Parathyroid adenoma (tissue), 2 donors: ENCODE measurements at regions not wholly inside any gene's neighbourhood (a gene's known extent, or its start where the extent isn't known, plus 50 kb on each side); places are given as distances from the start of the nearest gene placed in this dataset.
"Not testable (repeated sequence)": the region's sequence is repeated elsewhere in the genome, so short reads cannot be mapped to it uniquely, and the experiment has no call there.

Experiments
- H2AFZ ChIP-seq: fragments of 300-600 bp; sonication (generic); one replicate; pipeline ENCODE4 v1.7.0; 2017; ENCODE audit warnings: antibody characterized with exemption, mild to moderate bottlenecking
- H3K27ac ChIP-seq: fragments of 300-600 bp; sonication (generic); one replicate; pipeline ENCODE4 v1.7.0; 2017
- H3K27me3 ChIP-seq: fragments of 300-600 bp; sonication (generic); one replicate; pipeline ENCODE4 v1.7.0; 2017; ENCODE audit warnings: low read length; ENCODE audit not compliant: control insufficient read depth, insufficient read depth
- H3K36me3 ChIP-seq: fragments of 300-600 bp; sonication (generic); one replicate; pipeline ENCODE4 v1.7.0; 2017; ENCODE audit warnings: low read length; ENCODE audit not compliant: control insufficient read depth, insufficient read depth
- H3K4me1 ChIP-seq: fragments of 300-600 bp; sonication (generic); one replicate; pipeline ENCODE4 v1.7.0; 2017; ENCODE audit warnings: control low read depth
- H3K4me2 ChIP-seq: fragments of 300-600 bp; sonication (generic); one replicate; pipeline ENCODE4 v1.7.0; 2017; ENCODE audit warnings: low read length
- H3K4me3 ChIP-seq: fragments of 300-600 bp; sonication (generic); one replicate; pipeline ENCODE4 v1.7.0; 2017; ENCODE audit warnings: low read depth, low read length
- H3K79me2 ChIP-seq: fragments of 300-600 bp; sonication (generic); one replicate; pipeline ENCODE4 v1.7.0; 2017; ENCODE audit warnings: control low read depth
- H3K9ac ChIP-seq: fragments of 300-600 bp; sonication (generic); one replicate; pipeline ENCODE4 v1.7.0; 2017; ENCODE audit warnings: mild to moderate bottlenecking
- H3K9me3 ChIP-seq: fragments of 300-600 bp; sonication (generic); one replicate; pipeline ENCODE4 v1.7.0; 2017; ENCODE audit warnings: low read length; ENCODE audit not compliant: control insufficient read depth
- TF ChIP-seq, protein P1 (sequence below): fragments of 300-600 bp; sonication (generic); IDR thresholded peaks from one replicate; pipeline ENCODE4 v1.7.0; 2017; ENCODE audit warnings: antibody characterized with exemption, mild to moderate bottlenecking
- donor health status: primary hyperparathyroidism.

DNA sequence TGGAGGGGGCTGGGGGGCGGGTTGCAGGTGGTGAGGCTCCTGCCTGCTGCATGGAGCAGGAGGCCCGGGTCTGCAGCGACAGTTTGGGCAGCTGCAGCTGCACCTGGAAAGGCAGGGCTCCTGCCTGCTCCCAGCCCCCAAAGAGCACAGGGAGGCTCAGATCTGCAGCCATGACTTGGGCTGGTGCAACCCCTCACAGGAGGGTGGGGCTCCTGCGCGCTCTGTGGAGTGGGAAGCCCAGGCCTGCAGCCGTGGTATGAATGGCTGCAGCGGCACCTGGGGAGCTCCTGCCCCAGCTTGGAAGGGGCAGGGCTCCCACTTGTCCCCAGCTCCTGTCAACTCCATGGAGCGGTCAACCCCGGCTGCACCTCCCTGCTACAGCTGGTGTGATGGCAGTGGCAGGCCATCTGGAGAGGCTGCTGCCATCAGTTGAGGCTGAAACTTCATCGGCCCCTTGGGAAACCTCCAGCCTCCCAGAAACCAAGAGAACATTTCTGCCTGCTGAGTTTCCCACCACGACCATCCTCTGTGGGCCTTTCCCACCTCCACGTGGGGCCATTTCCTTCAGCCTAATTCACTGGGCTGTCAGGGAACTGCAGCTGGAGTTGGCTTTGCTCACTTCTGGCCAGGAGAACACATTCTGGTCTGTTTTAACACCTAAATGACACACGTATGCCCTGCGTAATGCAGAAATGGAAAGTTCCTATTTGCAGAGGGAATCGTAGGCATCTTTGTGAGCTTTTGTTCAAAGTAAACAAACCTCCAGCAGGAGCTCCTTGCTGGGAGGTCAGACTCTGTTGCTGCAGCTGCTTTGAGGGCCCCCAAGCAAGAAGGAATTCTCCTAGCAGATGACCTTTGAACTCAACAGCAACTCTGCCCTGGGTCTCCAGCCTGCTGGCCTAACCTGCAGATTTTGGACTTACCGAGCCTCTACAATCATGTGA lies 429.0 kb downstream of the PREX1 start:
- Histone ChIP-seq H3K36me3 (no peaks in the 10 kb centered on the region), H3K27me3 (no peaks in the 10 kb centered on the region), H3K79me2 (no peaks in the 10 kb centered on the region), H3K9ac (no peak overlapping the region), H3K4me1 (no peaks in the 10 kb centered on the region), H3K27ac (no peak overlapping the region), H3K4me2 (no peak overlapping the region), H3K9me3 (no peaks in the 10 kb centered on the region), H3K4me3 (no peak overlapping the region), H2AFZ (no peak overlapping the region)
- TF ChIP-seq, protein P1, sequence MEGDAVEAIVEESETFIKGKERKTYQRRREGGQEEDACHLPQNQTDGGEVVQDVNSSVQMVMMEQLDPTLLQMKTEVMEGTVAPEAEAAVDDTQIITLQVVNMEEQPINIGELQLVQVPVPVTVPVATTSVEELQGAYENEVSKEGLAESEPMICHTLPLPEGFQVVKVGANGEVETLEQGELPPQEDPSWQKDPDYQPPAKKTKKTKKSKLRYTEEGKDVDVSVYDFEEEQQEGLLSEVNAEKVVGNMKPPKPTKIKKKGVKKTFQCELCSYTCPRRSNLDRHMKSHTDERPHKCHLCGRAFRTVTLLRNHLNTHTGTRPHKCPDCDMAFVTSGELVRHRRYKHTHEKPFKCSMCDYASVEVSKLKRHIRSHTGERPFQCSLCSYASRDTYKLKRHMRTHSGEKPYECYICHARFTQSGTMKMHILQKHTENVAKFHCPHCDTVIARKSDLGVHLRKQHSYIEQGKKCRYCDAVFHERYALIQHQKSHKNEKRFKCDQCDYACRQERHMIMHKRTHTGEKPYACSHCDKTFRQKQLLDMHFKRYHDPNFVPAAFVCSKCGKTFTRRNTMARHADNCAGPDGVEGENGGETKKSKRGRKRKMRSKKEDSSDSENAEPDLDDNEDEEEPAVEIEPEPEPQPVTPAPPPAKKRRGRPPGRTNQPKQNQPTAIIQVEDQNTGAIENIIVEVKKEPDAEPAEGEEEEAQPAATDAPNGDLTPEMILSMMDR: no peak

DNA sequence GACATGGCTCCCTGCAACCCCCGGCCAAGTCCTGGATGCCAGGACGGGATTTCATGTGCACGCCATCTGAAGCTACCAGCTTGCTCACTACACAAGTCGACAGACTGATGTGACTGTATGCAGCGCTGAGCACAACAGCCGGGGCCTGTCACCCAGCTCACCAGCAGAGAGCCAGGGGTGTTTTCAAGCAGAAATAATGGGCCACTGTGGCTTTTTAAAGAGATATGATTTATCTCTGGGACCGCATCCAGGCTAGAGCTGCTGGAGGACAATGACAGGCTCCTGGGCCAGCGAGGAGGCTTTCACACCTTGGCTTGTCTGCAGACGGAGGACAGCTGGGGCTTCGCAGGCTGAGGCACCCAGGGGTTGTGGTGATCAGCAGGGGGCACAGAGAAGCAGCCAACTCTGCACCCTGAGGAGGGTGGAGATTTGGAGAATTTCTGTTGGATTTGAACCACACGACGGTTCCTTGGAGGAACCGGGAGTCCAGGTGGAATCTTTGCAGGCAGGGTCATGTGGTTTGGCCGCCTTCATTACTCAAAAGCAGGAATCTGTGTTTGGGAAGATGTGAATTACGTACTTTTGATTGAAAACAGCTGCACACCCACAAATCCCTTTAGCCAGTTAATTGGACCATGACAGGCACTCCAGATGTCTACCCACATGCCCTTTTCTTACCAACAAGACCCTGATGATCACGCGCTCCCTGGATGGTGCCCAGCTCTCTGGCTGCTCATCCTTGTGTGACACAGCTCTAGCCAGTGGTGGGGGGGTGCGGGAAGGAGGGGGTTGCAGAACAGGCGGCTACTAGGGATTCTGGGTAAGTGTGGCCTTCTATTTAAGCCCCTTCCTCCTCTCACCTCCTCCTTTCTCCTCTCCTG lies 430.6 kb downstream of the PREX1 start:
- H3K36me3 ChIP-seq, H3K4me2 ChIP-seq, H3K27me3 ChIP-seq, H3K9me3 ChIP-seq, H3K9ac ChIP-seq, H3K4me3 ChIP-seq, H3K4me1 ChIP-seq, H2AFZ ChIP-seq, H3K79me2 ChIP-seq, H3K27ac ChIP-seq: not testable (repeated sequence)

DNA sequence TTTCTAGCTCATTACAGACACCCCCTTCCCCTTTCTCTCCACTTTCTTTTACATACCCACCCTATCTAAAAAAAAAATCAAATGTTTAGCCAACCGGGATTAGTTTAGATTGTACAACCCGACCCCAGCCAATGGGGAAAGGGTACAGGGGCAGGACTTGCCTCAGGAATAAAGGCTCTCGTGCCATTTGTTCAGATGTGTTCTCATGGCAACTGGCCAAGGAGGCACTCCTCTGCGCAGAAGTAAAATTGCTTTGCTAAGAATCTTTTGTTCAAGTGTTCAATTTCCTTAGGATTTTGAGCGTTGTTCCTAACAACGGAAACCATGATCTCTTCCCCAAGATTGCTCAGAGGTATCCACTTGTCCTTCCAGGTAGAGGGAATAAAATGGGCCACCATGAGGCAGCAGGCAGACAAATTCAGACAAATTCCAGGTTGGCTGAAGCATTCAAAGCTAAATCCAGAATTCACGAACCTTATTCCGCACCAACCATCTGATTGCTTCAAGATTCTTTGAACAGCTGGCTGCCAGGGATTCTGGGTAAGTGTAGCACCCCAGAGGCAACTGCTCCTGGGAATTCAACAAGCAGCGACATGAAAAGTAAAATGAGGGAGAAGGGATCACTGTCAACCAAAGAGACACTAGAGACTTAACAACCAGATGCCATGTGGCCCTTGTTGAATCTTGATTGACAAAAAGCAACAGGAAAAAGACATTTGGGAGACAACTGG lies 431.8 kb downstream of the PREX1 start:
- Histone ChIP-seq H3K36me3 (no peaks in the 10 kb centered on the region), H2AFZ (no peak overlapping the region), H3K9ac (no peak overlapping the region), H3K4me1 (no peaks in the 10 kb centered on the region), H3K27ac (no peak overlapping the region), H3K27me3 (no peaks in the 10 kb centered on the region), H3K79me2 (no peaks in the 10 kb centered on the region), H3K4me2 (no peak overlapping the region), H3K9me3 (no peaks in the 10 kb centered on the region), H3K4me3 (no peak overlapping the region)
- TF ChIP-seq, protein P1: no peak

DNA sequence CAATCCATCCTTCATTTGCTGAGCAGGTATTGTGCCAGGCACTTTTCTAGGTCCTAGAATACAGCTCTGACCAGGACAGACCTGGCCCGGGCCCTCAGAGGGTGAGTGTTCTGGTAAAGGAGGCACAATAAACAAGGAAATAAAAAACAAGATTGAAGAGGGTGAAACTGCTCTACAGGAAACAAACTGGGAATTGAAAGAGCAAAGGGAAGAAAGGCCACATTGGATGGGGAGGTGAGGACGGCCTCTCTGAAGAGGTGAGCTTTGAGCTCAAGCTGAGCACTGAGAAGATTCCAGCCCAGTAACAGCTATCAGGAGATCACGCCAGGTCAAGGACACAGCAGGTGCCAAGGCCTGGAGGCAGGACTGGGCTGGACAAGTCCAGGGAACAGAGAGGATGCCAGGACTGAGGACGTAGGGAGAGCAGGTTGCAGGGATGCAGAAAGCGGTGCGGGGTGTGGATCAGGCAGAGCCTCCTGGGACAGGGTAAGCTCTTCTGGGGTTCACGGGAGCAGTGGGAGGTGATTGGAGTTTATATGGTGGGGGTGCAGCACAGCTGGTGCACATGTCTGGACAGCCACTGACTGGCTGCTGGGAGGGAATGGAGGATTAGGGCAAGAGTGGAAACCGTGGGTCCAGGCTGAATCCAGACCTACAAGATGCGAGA lies 433.3 kb downstream of the PREX1 start:
- Histone ChIP-seq H3K27ac (no peak overlapping the region), H2AFZ (no peak overlapping the region), H3K4me2 (no peak overlapping the region), H3K4me3 (no peak overlapping the region), H3K79me2 (no peaks in the 10 kb centered on the region), H3K9ac (no peak overlapping the region), H3K27me3 (no peaks in the 10 kb centered on the region), H3K4me1 (no peaks in the 10 kb centered on the region), H3K36me3 (no peaks in the 10 kb centered on the region), H3K9me3 (no peaks in the 10 kb centered on the region)
- TF ChIP-seq, protein P1: no peak
